T-cell (primary cell): ENCODE measurements at regions not wholly inside any gene's neighbourhood (a gene's known extent, or its start where the extent isn't known, plus 50 kb on each side); places are given as distances from the start of the nearest gene placed in this dataset.

Source experiments
- ATAC-seq, 4 experiments: fragments of 200-7000 bp in 3 of 4; fragments of 150-1000 bp in 1 of 4; cut with Tn5 transposase; replicated peaks in 1 of 4; 1 replicate in 3 of 4; 2 replicates in 1 of 4; pipeline ENCODE4 v1.10.0; 2021; ENCODE audit warnings: moderate library complexity in 3 of 4, mild to moderate bottlenecking in 2 of 4, moderate number of reproducible peaks in 1 of 4
- CTCF ChIA-PET, 2 donors: fragments of 300-600 bp; sonication (Branson Sonifier 250); formaldehyde crosslinking; loops; one replicate each; lab custom pipeline; 2022; ENCODE audit warnings: antibody characterized with exemption in 2 of 2; lab: Charles Lee
- POLR2A ChIA-PET, 2 donors: fragments of 300-600 bp; sonication (Branson Sonifier 250); formaldehyde crosslinking; loops; one replicate each; lab custom pipeline; 2022; ENCODE audit warnings: antibody characterized with exemption in 2 of 2; lab: Charles Lee
- DNase-seq, 35 experiments: peaks; one replicate each; pipeline versions ENCODE4 v3.0.0 to v3.0.0-alpha.2; 2013 to 2023
- H3K27ac ChIP-seq: one replicate; pipeline ENCODE4 v1.5.1; 2013; ENCODE audit warnings: low read length
- H3K27me3 ChIP-seq, 2 experiments: replicated peaks in 1 of 2; 1 replicate in 1 of 2; 2 replicates in 1 of 2; pipeline versions ENCODE4 v1.6.1 to v1.7.0; 2013; ENCODE audit warnings: low read length in 1 of 2, mixed read lengths in 1 of 2; ENCODE audit not compliant: control insufficient read depth in 2 of 2, insufficient read depth in 2 of 2; ENCODE audit errors: extremely low read depth in 1 of 2
- H3K36me3 ChIP-seq, 2 donors: 1 replicate in 1 of 2; 2 replicates in 1 of 2; pipeline versions ENCODE4 v1.6.1 to v1.7.0; 2013; ENCODE audit warnings: low read length in 1 of 2; ENCODE audit not compliant: control insufficient read depth in 2 of 2, insufficient read depth in 1 of 2; ENCODE audit errors: extremely low read depth in 1 of 2
- H3K4me1 ChIP-seq, 2 experiments: 1 replicate in 1 of 2; 2 replicates in 1 of 2; pipeline versions ENCODE4 v1.6.1 to v1.7.0; 2013; ENCODE audit warnings: low read length in 2 of 2, mixed read lengths in 1 of 2; ENCODE audit not compliant: insufficient read depth in 2 of 2, control insufficient read depth in 1 of 2; ENCODE audit errors: extremely low read depth in 1 of 2
- H3K4me3 ChIP-seq, 2 donors: 1 replicate in 1 of 2; 2 replicates in 1 of 2; pipeline versions ENCODE4 v1.5.1 to v1.7.0; 2013; ENCODE audit warnings: mild to moderate bottlenecking in 2 of 2, low read length in 1 of 2, moderate library complexity in 1 of 2; ENCODE audit not compliant: control insufficient read depth in 1 of 2; ENCODE audit errors: extremely low read depth in 1 of 2
- H3K9me3 ChIP-seq: 2 replicates; pipeline ENCODE4 v1.7.0; 2013
- H3K27ac Mint-ChIP-seq, 2 donors: one replicate each; pipeline ENCODE4 v1.8.0; 2020 to 2021; ENCODE audit warnings: mild to moderate bottlenecking in 2 of 2, mixed read lengths in 2 of 2
- H3K27me3 Mint-ChIP-seq, 2 donors: one replicate each; pipeline ENCODE4 v1.8.0; 2021 to 2022; ENCODE audit warnings: mixed read lengths in 2 of 2
- H3K36me3 Mint-ChIP-seq: one replicate; pipeline ENCODE4 v1.8.0; 2021; ENCODE audit warnings: mixed read lengths
- H3K4me1 Mint-ChIP-seq, 3 donors: one replicate each; pipeline ENCODE4 v1.8.0; 2020 to 2022; ENCODE audit warnings: mixed read lengths in 3 of 3, mild to moderate bottlenecking in 1 of 3
- H3K4me3 Mint-ChIP-seq, 3 donors: one replicate each; pipeline ENCODE4 v1.8.0; 2020 to 2022; ENCODE audit warnings: mild to moderate bottlenecking in 3 of 3, mixed read lengths in 3 of 3, moderate library complexity in 3 of 3
- H3K9me3 Mint-ChIP-seq, 3 donors: one replicate each; pipeline ENCODE4 v1.8.0; 2020 to 2022; ENCODE audit warnings: mixed read lengths in 3 of 3
- WGBS: methylation state at CpG from one replicate; pipeline ENCODE4 v1.1.5; 2013; ENCODE audit warnings: missing lambda C conversion rate; ENCODE audit not compliant: insufficient coverage; 5-methylcytosine and 5-hydroxymethylcytosine counted together

DNA sequence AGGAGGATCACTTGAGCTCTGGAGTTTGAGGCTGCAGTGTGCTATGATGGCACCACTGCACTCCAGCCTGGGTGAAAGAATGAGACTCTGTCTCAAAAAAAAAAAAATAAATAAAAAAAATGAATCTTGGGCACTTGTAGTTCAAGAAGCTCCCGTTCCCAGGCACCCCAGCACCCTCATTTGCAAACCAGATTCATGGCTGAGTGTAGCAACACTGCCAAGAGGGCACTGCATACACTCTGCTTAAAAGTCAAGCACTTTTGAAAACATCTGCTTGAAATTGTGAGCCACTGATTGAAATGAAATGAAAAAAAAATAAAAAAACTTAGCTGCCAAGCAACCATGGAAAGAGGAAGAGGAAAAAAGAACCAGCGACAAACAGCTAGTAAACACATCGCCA is 124.7 kb upstream of the SASH1 start:
- Mint-ChIP-seq H3K27ac (no peak overlapping the region), H3K27me3 (peaks cover 43 to 60% of the 10 kb centered on the region in 2 donors), H3K4me1 (no peaks in the 10 kb centered on the region), H3K9me3 (no peaks in the 10 kb centered on the region), H3K36me3 (no peaks in the 10 kb centered on the region), H3K4me3 (no peak overlapping the region)
- Histone ChIP-seq H3K27me3 (peaks cover 16 to 32% of the 10 kb centered on the region in 2 experiments), H3K36me3 (no peaks in the 10 kb centered on the region), H3K9me3 (no peaks in the 10 kb centered on the region), H3K4me1 (no peaks in the 10 kb centered on the region), H3K27ac (no peak overlapping the region), H3K4me3 (no peak overlapping the region)
- DNase-seq (no peak), ATAC-seq (no peak)
- no CpG with 5 or more reads among the region's 3 CpGs for WGBS
- ChIA-PET POLR2A (no interaction called here), CTCF (no interaction called here)

DNA sequence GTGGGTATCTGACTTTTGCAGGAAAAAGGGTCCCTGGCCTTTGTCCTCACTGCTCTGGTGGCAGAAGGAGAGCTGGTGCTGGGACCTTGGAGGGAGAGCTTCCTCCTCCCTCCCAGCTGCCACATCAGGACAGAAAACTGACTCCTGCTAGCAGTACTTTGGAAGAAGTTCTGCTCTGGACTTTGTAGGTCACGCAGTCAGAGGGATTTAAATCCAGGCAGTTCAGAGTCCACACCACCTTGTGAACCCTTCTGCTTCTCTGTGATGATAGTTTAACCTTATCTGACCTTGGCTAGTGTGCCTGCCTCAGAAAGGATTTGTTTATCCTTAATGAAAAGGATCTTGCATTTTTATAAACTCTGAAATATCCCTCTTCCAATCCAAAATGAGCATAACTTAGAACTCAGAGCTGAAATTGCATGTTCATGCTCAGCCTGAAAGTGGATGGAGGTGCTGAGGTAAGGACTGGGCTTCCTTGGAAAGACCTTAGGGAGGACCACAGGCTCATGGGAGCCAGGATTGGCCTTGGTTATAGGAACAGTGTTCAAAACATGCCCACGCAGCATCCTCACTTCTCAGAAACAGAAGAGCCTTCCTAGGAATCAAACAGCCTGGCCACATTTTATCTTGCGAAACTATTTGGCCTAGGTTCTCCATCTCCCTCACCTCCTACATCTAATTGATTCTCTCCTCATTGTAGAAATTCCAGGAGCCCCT is 123.9 kb upstream of the SASH1 start:
- Mint-ChIP-seq H3K27me3 (peaks cover 43 to 54% of the 10 kb centered on the region in 2 donors), H3K36me3 (no peaks in the 10 kb centered on the region), H3K9me3 (no peaks in the 10 kb centered on the region), H3K4me1 (no peaks in the 10 kb centered on the region), H3K4me3 (no peak overlapping the region), H3K27ac (no peak overlapping the region)
- Histone ChIP-seq H3K27ac (no peak overlapping the region), H3K36me3 (no peaks in the 10 kb centered on the region), H3K4me3 (no peak overlapping the region), H3K4me1 (no peaks in the 10 kb centered on the region), H3K9me3 (no peaks in the 10 kb centered on the region), H3K27me3 (peaks cover 16 to 30% of the 10 kb centered on the region in 2 experiments)
- DNase-seq: no peak
- ATAC-seq: no peak
- POLR2A ChIA-PET: no interaction called here
- CTCF ChIA-PET: no interaction called here
- 83% methylated on average over 3 of the region's 3 CpGs for WGBS

DNA sequence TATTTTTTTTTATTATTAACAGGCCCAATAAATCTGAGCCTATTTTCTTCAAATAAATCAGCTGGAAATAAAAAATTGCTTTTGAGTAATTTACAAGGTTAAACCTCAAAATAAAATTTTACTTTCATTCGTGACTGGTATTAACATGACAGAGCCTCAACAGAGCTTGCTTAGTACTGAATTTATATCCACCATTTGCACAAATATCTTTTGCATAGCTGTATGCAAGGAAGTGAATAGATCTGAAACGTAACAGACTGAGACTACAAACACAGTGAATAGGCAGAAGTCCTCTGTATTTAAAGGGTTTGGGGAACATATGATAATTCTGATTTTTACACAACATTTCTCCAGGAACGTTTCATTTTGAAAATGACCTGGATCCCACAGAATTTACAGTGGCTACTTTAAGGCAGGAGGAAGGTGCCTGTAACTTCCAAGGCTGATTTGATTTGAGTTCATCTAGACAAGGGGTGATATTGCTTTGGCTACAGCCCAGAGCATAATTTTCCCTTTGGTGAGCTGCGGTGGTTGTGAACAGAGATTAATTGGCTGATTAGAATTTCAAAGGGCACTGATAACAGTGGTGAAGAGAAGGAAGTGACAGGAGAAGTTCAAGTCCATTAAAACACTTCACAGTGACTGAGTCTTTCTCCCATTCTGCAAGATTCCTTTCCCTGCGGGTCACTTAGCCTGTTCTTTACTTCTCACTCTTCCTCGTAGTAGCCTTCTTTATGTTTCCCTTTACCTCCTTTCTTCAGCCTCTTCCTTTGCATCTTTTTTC is 121.2 kb upstream of the SASH1 start:
- Mint-ChIP-seq H3K36me3 (no peaks in the 10 kb centered on the region), H3K27me3 (peaks cover 37 to 39% of the 10 kb centered on the region in 2 donors)
- WGBS: 58% methylated on average over 2 of the region's 6 CpGs

DNA sequence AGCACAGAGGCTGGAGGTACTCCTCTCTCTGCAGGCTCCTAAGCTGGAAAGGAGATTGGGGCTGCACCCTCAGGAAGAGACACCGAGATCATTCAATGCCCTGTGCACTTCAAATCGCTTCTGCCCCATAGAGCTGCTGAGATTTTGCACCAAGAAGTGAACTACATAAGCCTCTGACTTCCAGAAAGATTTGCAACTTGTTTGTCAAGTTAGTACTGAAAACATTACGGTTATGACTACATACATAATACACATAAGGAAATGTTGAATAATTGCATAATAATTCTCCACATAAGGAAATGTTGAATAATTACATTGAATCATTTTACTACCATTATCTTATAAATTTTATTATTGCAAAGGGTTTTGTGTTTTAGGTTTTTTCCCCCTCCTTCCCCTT is 120.3 kb upstream of the SASH1 start:
- Mint-ChIP-seq H3K27me3 (peaks cover 34 to 41% of the 10 kb centered on the region in 2 donors), H3K36me3 (no peaks in the 10 kb centered on the region), H3K27ac (no peak overlapping the region), H3K4me3 (no peak overlapping the region), H3K4me1 (no peaks in the 10 kb centered on the region), H3K9me3 (no peaks in the 10 kb centered on the region)
- Histone ChIP-seq H3K27me3 (peaks cover 13 to 31% of the 10 kb centered on the region in 2 experiments), H3K9me3 (no peaks in the 10 kb centered on the region), H3K4me1 (no peaks in the 10 kb centered on the region), H3K4me3 (no peak overlapping the region), H3K27ac (no peak overlapping the region), H3K36me3 (no peaks in the 10 kb centered on the region)
- 42% methylated on average over 2 of the region's 3 CpGs for WGBS
- ATAC-seq (no peak), DNase-seq (no peak)
- CTCF ChIA-PET: no interaction called here
- POLR2A ChIA-PET: no interaction called here

More for the DNA sequence above, 121.2 kb upstream of the SASH1 start:
- no peaks in the 10 kb centered on the region for H3K4me1 ChIP-seq
- no peaks in the 10 kb centered on the region for H3K9me3 Mint-ChIP-seq
- H3K9me3 ChIP-seq: no peaks in the 10 kb centered on the region
- DNase-seq (no peak), ATAC-seq (no peak)
- ChIA-PET POLR2A (interaction anchor here in 1 of 2 donors (0.6 kb wide), 1 partner anchor 575 kb away, joined by 5 read pairs; no protein-coding TSS in a partner anchor), CTCF (no interaction called here)
- no peak overlapping the region for H3K27ac ChIP-seq
- H3K4me3 Mint-ChIP-seq: no peak overlapping the region
- H3K27ac Mint-ChIP-seq: no peak overlapping the region
- H3K36me3 ChIP-seq: no peaks in the 10 kb centered on the region
- peaks cover 19 to 24% of the 10 kb centered on the region in 2 experiments for H3K27me3 ChIP-seq
- H3K4me3 ChIP-seq: no peak overlapping the region
- no peaks in the 10 kb centered on the region for H3K4me1 Mint-ChIP-seq

DNA sequence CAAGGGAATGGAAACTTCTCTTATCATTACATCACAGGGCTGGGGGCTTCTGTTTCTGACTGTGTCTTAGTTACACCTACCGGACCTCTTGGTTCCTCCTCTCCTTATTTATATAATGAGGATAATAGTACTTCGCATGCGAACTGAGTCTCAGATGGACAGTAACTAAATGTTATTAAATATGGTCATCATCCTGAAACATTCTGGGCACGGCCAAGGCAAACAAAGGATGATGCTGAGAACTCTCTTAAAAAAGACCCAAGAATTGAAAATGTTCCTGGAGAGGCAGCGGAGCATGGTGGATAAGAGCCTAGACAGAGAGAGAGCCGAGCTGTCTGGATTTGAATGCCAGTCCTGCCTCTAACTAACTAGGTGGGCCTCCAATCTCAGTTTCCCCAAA is 119.8 kb upstream of the SASH1 start:
- Mint-ChIP-seq H3K36me3 (no peaks in the 10 kb centered on the region), H3K9me3 (no peaks in the 10 kb centered on the region), H3K27me3 (peaks cover 34 to 46% of the 10 kb centered on the region in 2 donors), H3K4me3 (no peak overlapping the region), H3K4me1 (no peaks in the 10 kb centered on the region), H3K27ac (no peak overlapping the region)
- no peak for DNase-seq
- Histone ChIP-seq H3K4me3 (no peak overlapping the region), H3K36me3 (no peaks in the 10 kb centered on the region), H3K27ac (no peak overlapping the region), H3K4me1 (no peaks in the 10 kb centered on the region), H3K27me3 (peaks cover 10 to 31% of the 10 kb centered on the region in 2 experiments), H3K9me3 (no peaks in the 10 kb centered on the region)
- WGBS: 40% methylated on average over 1 of the region's 6 CpGs
- ChIA-PET CTCF (no interaction called here), POLR2A (no interaction called here)
- ATAC-seq: no peak

DNA sequence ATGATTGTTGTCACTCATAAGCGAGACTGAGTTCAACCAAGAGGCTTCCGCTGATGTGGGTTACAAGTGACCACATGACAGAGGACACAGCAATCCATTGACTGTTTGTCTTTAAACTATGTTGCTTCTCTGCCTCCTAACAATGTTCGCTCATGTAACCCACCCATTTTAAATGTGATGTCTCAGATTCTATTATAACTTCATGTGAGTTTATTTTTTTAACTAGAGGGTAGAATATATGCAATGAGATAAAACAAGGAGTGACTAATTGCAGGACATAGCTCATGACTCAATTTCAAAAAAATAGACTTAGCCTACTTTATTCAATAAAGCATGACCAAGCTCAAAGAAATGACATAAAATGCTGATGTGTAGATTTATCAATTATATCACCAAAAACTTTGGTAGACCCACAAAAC is 119.2 kb upstream of the SASH1 start:
- no CpG with 5 or more reads among the region's 3 CpGs for WGBS
- H3K4me1 ChIP-seq: no peaks in the 10 kb centered on the region
- H3K27me3 ChIP-seq: peaks cover 8 to 29% of the 10 kb centered on the region in 2 experiments
- ChIA-PET POLR2A (no interaction called here), CTCF (interaction anchor here in 1 of 2 donors (0.6 kb wide), 1 partner anchor 136 kb away, joined by 7 read pairs; no protein-coding TSS in a partner anchor)
- Mint-ChIP-seq H3K4me3 (no peak overlapping the region), H3K4me1 (no peaks in the 10 kb centered on the region), H3K27me3 (peaks cover 30 to 50% of the 10 kb centered on the region in 2 donors), H3K36me3 (no peaks in the 10 kb centered on the region), H3K27ac (no peak overlapping the region), H3K9me3 (no peaks in the 10 kb centered on the region)
- H3K9me3 ChIP-seq: no peaks in the 10 kb centered on the region
- H3K36me3 ChIP-seq: no peaks in the 10 kb centered on the region
- no peak overlapping the region for H3K4me3 ChIP-seq
- H3K27ac ChIP-seq: no peak overlapping the region
- DNase-seq (no peak), ATAC-seq (no peak)
